Spleen (tissue), 7 donors: ENCODE measurements at regions not wholly inside any gene's neighbourhood (a gene's known extent, or its start where the extent isn't known, plus 50 kb on each side); places are given as distances from the start of the nearest gene placed in this dataset.

Experiments
- POLR2A ChIP-seq, 3 donors: fragments of 450-650 bp; IDR thresholded peaks; one replicate each; pipeline ENCODE4 v1.5.1; 2017; ENCODE audit warnings: antibody characterized with exemption in 3 of 3, mild to moderate bottlenecking in 1 of 3
- TF ChIP-seq, protein P1 (sequence below), 11 experiments: fragments of 200-600 bp in 7 of 11; fragments of 450-650 bp in 4 of 11; sonication (generic) in 4 of 11; IDR thresholded peaks in 8 of 11; conservative IDR thresholded peaks in 3 of 11; 1 replicate in 7 of 11; 2 replicates in 4 of 11; pipeline versions ENCODE4 v1.4.0 to v1.8.0; 2016 to 2021; ENCODE audit warnings: antibody characterized with exemption in 11 of 11, inconsistent platforms in 4 of 11, mild to moderate bottlenecking in 1 of 11
- donor health status: DM: no; HTN: no; CAD: no; lungs with moderate emphysema.
- donor health status: DM: no; HTN: no; CAD: no.
- donor health status: DM: no; HTN: no; CAD: no.

DNA sequence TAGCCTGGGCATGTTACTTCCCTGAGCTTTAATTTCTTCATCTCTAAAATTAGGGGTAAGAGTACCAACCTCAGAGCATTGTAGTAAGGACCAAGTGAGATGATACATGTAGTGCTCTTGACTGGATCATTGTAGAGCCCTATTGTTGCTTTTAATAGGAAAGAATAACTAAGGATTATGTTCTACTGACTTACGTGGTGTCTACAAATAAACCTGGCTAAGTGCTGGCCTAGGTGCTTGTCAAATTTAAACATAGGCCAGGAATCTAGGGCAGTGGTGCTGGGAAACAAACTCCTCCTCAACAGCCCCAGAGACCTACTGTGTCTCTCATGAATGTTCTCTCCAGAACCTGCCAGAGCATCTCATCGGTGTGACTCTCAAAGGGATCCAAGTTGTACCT is 69.4 kb downstream of the ABCC12 start:
- TF ChIP-seq, protein P1, sequence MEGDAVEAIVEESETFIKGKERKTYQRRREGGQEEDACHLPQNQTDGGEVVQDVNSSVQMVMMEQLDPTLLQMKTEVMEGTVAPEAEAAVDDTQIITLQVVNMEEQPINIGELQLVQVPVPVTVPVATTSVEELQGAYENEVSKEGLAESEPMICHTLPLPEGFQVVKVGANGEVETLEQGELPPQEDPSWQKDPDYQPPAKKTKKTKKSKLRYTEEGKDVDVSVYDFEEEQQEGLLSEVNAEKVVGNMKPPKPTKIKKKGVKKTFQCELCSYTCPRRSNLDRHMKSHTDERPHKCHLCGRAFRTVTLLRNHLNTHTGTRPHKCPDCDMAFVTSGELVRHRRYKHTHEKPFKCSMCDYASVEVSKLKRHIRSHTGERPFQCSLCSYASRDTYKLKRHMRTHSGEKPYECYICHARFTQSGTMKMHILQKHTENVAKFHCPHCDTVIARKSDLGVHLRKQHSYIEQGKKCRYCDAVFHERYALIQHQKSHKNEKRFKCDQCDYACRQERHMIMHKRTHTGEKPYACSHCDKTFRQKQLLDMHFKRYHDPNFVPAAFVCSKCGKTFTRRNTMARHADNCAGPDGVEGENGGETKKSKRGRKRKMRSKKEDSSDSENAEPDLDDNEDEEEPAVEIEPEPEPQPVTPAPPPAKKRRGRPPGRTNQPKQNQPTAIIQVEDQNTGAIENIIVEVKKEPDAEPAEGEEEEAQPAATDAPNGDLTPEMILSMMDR (IDR thresholded peaks at IDR 0.05 in 8 of 11, conservative IDR thresholded peaks at IDR 0.05 in 3 of 11) = no peak
- no peak for TF ChIP-seq POLR2A (IDR thresholded peaks at IDR 0.05)
